WI38 (cell line): ENCODE measurements at regions not wholly inside any gene's neighbourhood (a gene's known extent, or its start where the extent isn't known, plus 50 kb on each side); places are given as distances from the start of the nearest gene placed in this dataset.

ENCODE experiments used
- H3K4me3 ChIP-seq: 2 replicates; pipeline ENCODE4 v1.5.1; 2011; ENCODE audit warnings: low read depth, mild to moderate bottlenecking, control low read depth, low read length
- TF ChIP-seq, protein P1 (sequence below): IDR thresholded peaks from 2 replicates; pipeline ENCODE4 v1.5.1; 2012; ENCODE audit warnings: low read depth, mild to moderate bottlenecking, control low read depth, low read length

DNA sequence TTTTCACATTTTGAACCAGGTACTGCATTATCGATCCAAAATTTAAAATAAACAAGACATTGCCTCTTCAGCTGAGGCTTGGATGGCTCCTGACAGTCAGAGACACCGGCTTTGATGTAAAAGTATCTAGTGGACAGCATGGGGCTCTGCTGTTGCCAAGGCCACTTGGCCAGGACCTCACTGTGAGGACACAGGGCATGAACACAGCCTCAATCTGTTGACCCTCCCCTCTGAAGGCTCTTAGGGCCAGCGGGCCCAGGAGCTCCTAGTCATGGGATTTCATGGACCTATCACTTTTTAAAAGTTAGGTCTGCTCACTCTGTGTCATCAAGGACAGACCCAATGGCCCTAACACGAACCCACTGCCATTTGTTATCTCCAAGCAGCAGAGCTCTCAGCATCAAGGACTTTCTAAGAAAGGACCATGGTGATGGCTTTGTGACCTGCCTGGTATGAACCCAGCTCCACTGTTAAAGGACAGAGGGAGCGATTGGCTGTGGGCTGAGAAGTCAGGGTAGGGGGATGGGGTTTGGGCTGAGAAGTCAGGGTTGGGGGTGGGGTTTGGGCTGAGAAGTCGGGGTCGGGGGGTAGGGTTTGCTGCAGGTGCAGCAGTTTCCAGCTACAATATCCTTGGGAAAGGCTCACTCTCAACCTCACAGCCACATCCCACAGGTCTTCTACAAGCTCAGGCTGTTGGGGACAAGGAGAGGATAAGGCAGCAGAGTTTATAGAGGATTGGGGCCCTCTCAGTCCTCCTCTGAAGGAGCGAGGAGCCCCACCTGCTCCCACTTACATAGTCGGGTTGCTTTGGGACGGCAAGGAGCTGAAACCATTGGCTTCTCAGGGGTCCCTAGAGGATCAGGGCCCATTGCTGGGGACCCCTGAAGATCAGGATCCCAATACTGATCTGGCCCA lies 146.8 kb downstream of the BARX1 start:
- TF ChIP-seq, protein P1, sequence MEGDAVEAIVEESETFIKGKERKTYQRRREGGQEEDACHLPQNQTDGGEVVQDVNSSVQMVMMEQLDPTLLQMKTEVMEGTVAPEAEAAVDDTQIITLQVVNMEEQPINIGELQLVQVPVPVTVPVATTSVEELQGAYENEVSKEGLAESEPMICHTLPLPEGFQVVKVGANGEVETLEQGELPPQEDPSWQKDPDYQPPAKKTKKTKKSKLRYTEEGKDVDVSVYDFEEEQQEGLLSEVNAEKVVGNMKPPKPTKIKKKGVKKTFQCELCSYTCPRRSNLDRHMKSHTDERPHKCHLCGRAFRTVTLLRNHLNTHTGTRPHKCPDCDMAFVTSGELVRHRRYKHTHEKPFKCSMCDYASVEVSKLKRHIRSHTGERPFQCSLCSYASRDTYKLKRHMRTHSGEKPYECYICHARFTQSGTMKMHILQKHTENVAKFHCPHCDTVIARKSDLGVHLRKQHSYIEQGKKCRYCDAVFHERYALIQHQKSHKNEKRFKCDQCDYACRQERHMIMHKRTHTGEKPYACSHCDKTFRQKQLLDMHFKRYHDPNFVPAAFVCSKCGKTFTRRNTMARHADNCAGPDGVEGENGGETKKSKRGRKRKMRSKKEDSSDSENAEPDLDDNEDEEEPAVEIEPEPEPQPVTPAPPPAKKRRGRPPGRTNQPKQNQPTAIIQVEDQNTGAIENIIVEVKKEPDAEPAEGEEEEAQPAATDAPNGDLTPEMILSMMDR, result no peak
- H3K4me3 ChIP-seq, result no peak overlapping the region

DNA sequence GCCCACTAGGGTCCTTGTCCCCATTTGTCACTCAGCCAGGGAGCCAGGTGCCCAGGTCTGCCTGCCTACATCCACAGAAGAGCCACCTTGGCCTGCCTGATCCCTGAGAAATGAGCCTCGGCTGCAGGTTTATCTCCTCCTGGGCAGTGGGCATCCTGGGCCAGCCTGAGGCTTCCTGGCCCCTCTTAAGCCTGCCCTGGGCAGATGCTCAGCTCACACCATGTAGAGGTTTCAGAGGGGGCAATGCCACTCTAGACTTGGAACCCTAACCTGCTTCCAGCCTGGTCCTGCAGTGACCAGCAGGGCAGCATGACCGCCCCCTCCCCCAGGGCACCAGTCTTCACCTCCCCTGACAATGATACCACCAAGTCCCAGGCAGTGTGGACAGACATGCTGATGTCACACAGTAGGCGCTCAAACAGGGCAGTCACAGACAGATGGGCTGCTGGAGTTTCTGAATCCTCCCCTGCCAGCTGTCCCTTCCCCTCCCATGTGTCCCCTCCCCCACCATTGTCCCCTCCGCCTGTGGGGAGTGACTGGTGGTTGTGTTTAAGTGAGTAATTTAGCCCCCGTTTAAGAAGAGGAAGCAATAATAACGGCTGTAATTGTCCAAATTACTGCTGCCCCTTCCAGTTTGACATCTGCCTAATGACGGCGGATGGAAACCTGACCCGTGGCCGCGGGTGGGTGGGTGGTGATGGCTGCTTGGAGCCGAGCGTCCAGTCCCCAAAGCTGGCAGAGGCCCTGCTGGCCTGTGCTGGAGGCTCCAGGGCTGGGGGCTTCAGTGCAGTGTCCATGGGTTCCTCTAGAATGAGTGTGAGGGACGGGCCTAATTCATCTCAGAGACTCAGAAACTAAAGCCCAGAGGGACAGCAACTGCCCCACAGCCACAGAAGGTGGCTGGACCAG lies 147.7 kb downstream of the BARX1 start:
- no peak overlapping the region for H3K4me3 ChIP-seq
- TF ChIP-seq, protein P1, result no peak

DNA sequence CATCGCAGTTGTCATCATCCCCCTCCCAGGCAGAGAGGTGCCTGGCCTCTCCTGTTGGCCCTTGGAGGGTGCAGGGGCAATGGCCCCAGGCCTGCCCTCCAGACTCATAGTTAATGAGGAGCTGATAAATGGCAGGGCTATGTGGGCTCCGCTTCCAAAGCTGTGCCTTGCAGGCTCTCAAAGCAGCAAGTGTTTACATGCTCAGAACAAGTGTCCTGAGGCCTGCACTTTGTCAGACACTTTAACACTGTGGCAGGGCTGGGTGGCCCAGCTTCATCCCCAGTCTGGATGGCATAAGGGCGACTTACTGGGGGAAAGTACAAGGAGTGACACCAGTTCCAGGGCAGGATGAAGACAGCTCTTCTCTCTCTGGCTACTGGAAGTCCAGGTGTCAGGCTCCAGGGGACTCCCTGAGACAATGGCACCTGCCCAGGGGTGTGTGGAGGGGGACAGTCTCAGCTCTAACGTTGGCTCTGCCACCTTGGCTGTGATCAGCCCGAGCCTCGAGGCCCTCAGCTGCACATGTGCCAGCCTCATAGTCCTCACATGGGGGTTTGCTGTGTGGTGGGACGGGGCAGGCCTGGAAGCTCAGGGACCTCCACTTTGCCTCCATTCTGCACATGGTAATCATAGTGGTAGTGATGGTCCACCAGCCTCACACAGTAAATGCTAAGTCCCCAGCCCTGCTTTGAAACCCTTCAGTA lies 153.4 kb downstream of the BARX1 start:
- H3K4me3 ChIP-seq, result no peak overlapping the region
- TF ChIP-seq, protein P1, result no peak

- TF ChIP-seq, protein P1, result no peak
- H3K4me3 ChIP-seq, result no peak overlapping the region
These were observed 154.0 kb downstream of the BARX1 start for GRCh38 chr9:93801120-93801519.

GRCh38 chr9:93792358-93792757 lies 162.8 kb downstream of the BARX1 start:
- TF ChIP-seq, protein P1, result no peak
- H3K4me3 ChIP-seq, result no peak overlapping the region

DNA sequence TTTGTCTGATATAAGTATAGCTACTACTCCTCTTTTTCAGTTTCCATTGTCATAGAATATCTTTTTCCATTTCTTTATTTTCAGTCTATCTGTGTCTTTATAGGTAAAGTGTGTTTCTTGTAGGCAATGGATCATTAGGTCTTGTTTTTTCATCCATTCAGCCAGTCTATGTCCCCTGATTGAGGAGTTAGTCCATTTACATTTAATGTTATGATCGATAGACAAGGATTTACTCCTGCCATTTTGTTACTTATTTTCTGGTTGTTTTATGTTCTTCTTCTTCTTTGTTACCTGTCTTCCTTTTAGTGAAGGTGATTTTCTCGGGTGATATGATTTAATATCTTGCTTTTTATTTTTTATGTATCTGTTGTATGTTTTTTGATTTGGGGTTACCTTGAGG lies 169.0 kb downstream of the BARX1 start:
- no peak overlapping the region for H3K4me3 ChIP-seq
- TF ChIP-seq, protein P1, result no peak
